OCI-LY3 (cell line): ENCODE measurements at regions not wholly inside any gene's neighbourhood (a gene's known extent, or its start where the extent isn't known, plus 50 kb on each side); places are given as distances from the start of the nearest gene placed in this dataset.

ENCODE experiments used
- H2AFZ ChIP-seq: fragments of 200-600, 300-600 bp; shearing (Covaris generic); 2 replicates; pipeline ENCODE4 v1.6.0; 2014; ENCODE audit warnings: antibody characterized with exemption, low read depth, low read length
- H3K27ac ChIP-seq: fragments of 200-600, 300-600 bp; sonication (generic); 2 replicates; pipeline ENCODE4 v1.5.1; 2014; ENCODE audit warnings: mild to moderate bottlenecking, low read length, moderate library complexity, mixed read lengths
- H3K27me3 ChIP-seq: fragments of 200-600, 300-600 bp; sonication (generic); 2 replicates; pipeline ENCODE4 v1.6.1; 2014; ENCODE audit warnings: low read depth, low read length, mixed read lengths
- H3K36me3 ChIP-seq: fragments of 200-600, 300-600 bp; sonication (generic); replicated peaks from 2 replicates; pipeline ENCODE3; 2014; ENCODE audit warnings: low read depth, low read length, mixed read lengths
- H3K4me1 ChIP-seq: fragments of 300-600, 200-600 bp; sonication (generic); 2 replicates; pipeline ENCODE4 v1.6.1; 2014; ENCODE audit warnings: low read length, mixed read lengths
- H3K4me2 ChIP-seq: fragments of 200-600, 300-600 bp; sonication (generic); 2 replicates; pipeline ENCODE4 v1.6.1; 2014; ENCODE audit warnings: low read length, mixed read lengths
- H3K4me3 ChIP-seq: fragments of 300-600, 200-600 bp; sonication (generic); 2 replicates; pipeline ENCODE4 v1.5.1; 2014; ENCODE audit warnings: antibody characterized with exemption, mild to moderate bottlenecking, low read length, moderate library complexity
- H3K79me2 ChIP-seq: fragments of 300-600, 200-600 bp; shearing (Covaris generic); 2 replicates; pipeline ENCODE4 v1.6.1; 2014; ENCODE audit warnings: mild to moderate bottlenecking, low read length, mixed read lengths
- H3K9ac ChIP-seq: fragments of 300-600, 200-600 bp; shearing (Covaris generic); 2 replicates; pipeline ENCODE4 v1.6.0; 2014; ENCODE audit warnings: mild to moderate bottlenecking, low read length, moderate library complexity
- H3K9me3 ChIP-seq: fragments of 200-600, 300-600 bp; shearing (Covaris generic); 2 replicates; pipeline ENCODE4 v1.6.1; 2014; ENCODE audit warnings: low read length, mixed read lengths; ENCODE audit not compliant: insufficient read depth
- H4K20me1 ChIP-seq: fragments of 200-600, 300-600 bp; sonication (generic); 2 replicates; pipeline ENCODE4 v1.6.1; 2016; ENCODE audit warnings: low read length, mixed read lengths; ENCODE audit not compliant: insufficient read depth
- CTCF ChIP-seq: fragments of 200-600, 300-600 bp; sonication (generic); IDR thresholded peaks from 2 replicates; pipeline ENCODE4 v1.5.1; 2014; ENCODE audit warnings: antibody characterized with exemption, low read length, low read depth
- EZH2phosphoT487 ChIP-seq: fragments of 200-600 bp; shearing (Covaris generic); IDR thresholded peaks from 2 replicates; pipeline ENCODE4 v1.6.1; 2018; ENCODE audit warnings: antibody characterized with exemption, mixed run types, low read depth

GRCh38 chr4:108311313-108311712 lies 142.6 kb upstream of the LEF1 start:
- Histone ChIP-seq H3K9me3 (no peaks in the 10 kb centered on the region), H3K27me3 (no peaks in the 10 kb centered on the region), H3K4me1 (peaks cover 30% of the 10 kb centered on the region), H3K36me3 (no peaks in the 10 kb centered on the region), H4K20me1 (no peaks in the 10 kb centered on the region), H3K79me2 (no peaks in the 10 kb centered on the region), H3K4me2 (no peak overlapping the region), H2AFZ (no peak overlapping the region), H3K27ac (no peak overlapping the region), H3K9ac (no peak overlapping the region), H3K4me3 (no peak overlapping the region)
- no peak for TF ChIP-seq EZH2phosphoT487
- no peak for TF ChIP-seq CTCF

GRCh38 chr4:108303488-108304177 lies 134.9 kb upstream of the LEF1 start:
- no peaks in the 10 kb centered on the region for H3K27me3 ChIP-seq
- no peak overlapping the region for H3K4me2 ChIP-seq
- no peaks in the 10 kb centered on the region for H3K79me2 ChIP-seq
- H3K36me3 ChIP-seq, result no peaks in the 10 kb centered on the region
- no peaks in the 10 kb centered on the region for H4K20me1 ChIP-seq
- TF ChIP-seq CTCF (no peak), EZH2phosphoT487 (no peak)
- H3K27ac ChIP-seq, result no peak overlapping the region
- no peaks in the 10 kb centered on the region for H3K9me3 ChIP-seq
- no peaks in the 10 kb centered on the region for H3K4me1 ChIP-seq
- H2AFZ ChIP-seq, result no peak overlapping the region
- H3K4me3 ChIP-seq, result no peak overlapping the region
- no peak overlapping the region for H3K9ac ChIP-seq

GRCh38 chr4:108301545-108302251 lies 133.0 kb upstream of the LEF1 start:
- Histone ChIP-seq H3K9me3 (no peaks in the 10 kb centered on the region), H3K4me3 (no peak overlapping the region), H3K27me3 (no peaks in the 10 kb centered on the region), H3K9ac (no peak overlapping the region), H3K36me3 (no peaks in the 10 kb centered on the region), H4K20me1 (no peaks in the 10 kb centered on the region), H2AFZ (no peak overlapping the region), H3K79me2 (no peaks in the 10 kb centered on the region), H3K4me2 (no peak overlapping the region), H3K4me1 (no peaks in the 10 kb centered on the region), H3K27ac (no peak overlapping the region)
- TF ChIP-seq CTCF, result no peak
- no peak for TF ChIP-seq EZH2phosphoT487

- Histone ChIP-seq H3K9ac (no peak overlapping the region), H3K4me3 (no peak overlapping the region)
Observed at GRCh38 chr4:108297605-108298004, 128.9 kb upstream of the LEF1 start.

More at GRCh38 chr4:108297605-108298004, 128.9 kb upstream of the LEF1 start:
- no peaks in the 10 kb centered on the region for H3K36me3 ChIP-seq
- no peak overlapping the region for H3K4me2 ChIP-seq
- no peak overlapping the region for H2AFZ ChIP-seq
- H4K20me1 ChIP-seq, result no peaks in the 10 kb centered on the region
- no peaks in the 10 kb centered on the region for H3K79me2 ChIP-seq
- H3K27me3 ChIP-seq, result no peaks in the 10 kb centered on the region
- H3K27ac ChIP-seq, result no peak overlapping the region
- TF ChIP-seq EZH2phosphoT487 (no peak), CTCF (no peak)
- H3K4me1 ChIP-seq, result no peaks in the 10 kb centered on the region
- H3K9me3 ChIP-seq, result no peaks in the 10 kb centered on the region
